GM12891 (cell line): ENCODE measurements at regions not wholly inside any gene's neighbourhood (a gene's known extent, or its start where the extent isn't known, plus 50 kb on each side); places are given as distances from the start of the nearest gene placed in this dataset.

Experiments
- POLR2A ChIP-seq: IDR thresholded peaks from 2 replicates; pipeline ENCODE4 v1.6.1; 2011; ENCODE audit warnings: low read depth, low read length, control low read depth
- POLR2AphosphoS5 ChIP-seq: IDR thresholded peaks from 2 replicates; pipeline ENCODE4 v1.6.1; 2011; ENCODE audit warnings: low read depth, low read length, control low read depth
- TAF1 ChIP-seq: IDR thresholded peaks from 2 replicates; pipeline ENCODE4 v1.6.1; 2011; ENCODE audit warnings: low read depth, low read length, control low read depth

GRCh38 chr16:61595605-61596004 lies 440.6 kb downstream of the CDH8 start:
- TF ChIP-seq POLR2AphosphoS5 (no peak), TAF1 (no peak), POLR2A (no peak)
